Esophagus squamous epithelium (tissue), 5 donors: ENCODE measurements at regions not wholly inside any gene's neighbourhood (a gene's known extent, or its start where the extent isn't known, plus 50 kb on each side); places are given as distances from the start of the nearest gene placed in this dataset.

Experiments
- DNase-seq: peaks from one replicate; lab custom pipeline; 2025; lab: John Stamatoyannopoulos, UW
- H3K27ac ChIP-seq, 4 donors: fragments of 200-600 bp; sonication (generic); one replicate each; pipeline ENCODE4 v1.5.1; 2016 to 2019; ENCODE audit warnings: mild to moderate bottlenecking in 1 of 4
- H3K27me3 ChIP-seq, 4 donors: fragments of 200-600 bp; sonication (generic); 1 replicate in 3 of 4; 2 replicates in 1 of 4; pipeline versions ENCODE4 v1.5.1 to v1.6.0; 2017 to 2021; ENCODE audit warnings: antibody characterized with exemption in 1 of 4
- H3K36me3 ChIP-seq, 3 donors: fragments of 200-600 bp; sonication (generic); one replicate each; pipeline ENCODE4 v1.5.1; 2016 to 2019
- H3K4me1 ChIP-seq, 3 donors: fragments of 200-600 bp; sonication (generic); one replicate each; pipeline ENCODE4 v1.5.1; 2017 to 2019
- H3K4me3 ChIP-seq, 4 donors: fragments of 200-600 bp; sonication (generic); 1 replicate in 3 of 4; 2 replicates in 1 of 4; pipeline ENCODE4 v1.5.1; 2016 to 2019; ENCODE audit warnings: mild to moderate bottlenecking in 2 of 4, moderate library complexity in 1 of 4
- H3K9me3 ChIP-seq, 3 donors: fragments of 200-600 bp; sonication (generic); one replicate each; pipeline ENCODE4 v1.5.1; 2016 to 2019
- POLR2A ChIP-seq, 4 donors: fragments of 450-650 bp; IDR thresholded peaks; one replicate each; pipeline ENCODE4 v1.6.1; 2017; ENCODE audit warnings: antibody characterized with exemption in 4 of 4, mild to moderate bottlenecking in 4 of 4, moderate library complexity in 3 of 4
- WGBS, 2 donors: methylation state at CpG; one replicate each; pipeline ENCODE4 v1.1.5; 2018; 5-methylcytosine and 5-hydroxymethylcytosine counted together
- intact Hi-C: fragments of 100-400 bp; cut with DNase I; formaldehyde crosslinking; loops from one replicate; pipeline ENCODE4 v1.15.0; 2022
- TF ChIP-seq, protein P1 (sequence below), 6 experiments: fragments of 450-650 bp in 4 of 6; fragments of 200-600 bp in 2 of 6; sonication (generic) in 2 of 6; IDR thresholded peaks; one replicate each; pipeline ENCODE4 v1.5.1; 2016 to 2019; ENCODE audit warnings: antibody characterized with exemption in 6 of 6, mild to moderate bottlenecking in 4 of 6, moderate library complexity in 4 of 6
- donor health status: DM: yes; HTN: yes; CAD: no.

DNA sequence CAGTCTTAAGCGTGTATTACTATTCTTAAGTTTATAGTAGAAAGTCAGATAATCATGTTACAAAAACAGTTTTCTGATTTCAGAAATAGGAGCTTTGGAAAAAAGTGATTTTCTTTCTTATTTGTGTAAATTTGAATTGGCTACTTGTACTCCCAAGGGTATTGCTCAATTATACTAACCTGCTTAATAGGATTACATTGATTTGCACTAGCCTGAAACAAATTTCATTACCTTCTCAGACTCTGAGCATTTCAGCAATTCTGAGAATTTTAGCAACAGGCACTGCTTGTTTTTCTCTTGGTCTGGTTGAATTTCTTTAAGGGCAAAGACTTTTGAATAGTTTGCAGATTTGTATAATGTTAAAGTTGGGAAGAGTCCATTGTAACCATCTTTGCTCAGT lies 87.2 kb upstream of the NXPH2 start:
- 57 to 68% methylated on average over 1 of the region's 1 CpG for WGBS, 2 donors
- H3K27ac ChIP-seq, result no peak overlapping the region
- no peaks in the 10 kb centered on the region for H3K36me3 ChIP-seq
- intact Hi-C loops, result no loop called here
- TF ChIP-seq, protein P1, sequence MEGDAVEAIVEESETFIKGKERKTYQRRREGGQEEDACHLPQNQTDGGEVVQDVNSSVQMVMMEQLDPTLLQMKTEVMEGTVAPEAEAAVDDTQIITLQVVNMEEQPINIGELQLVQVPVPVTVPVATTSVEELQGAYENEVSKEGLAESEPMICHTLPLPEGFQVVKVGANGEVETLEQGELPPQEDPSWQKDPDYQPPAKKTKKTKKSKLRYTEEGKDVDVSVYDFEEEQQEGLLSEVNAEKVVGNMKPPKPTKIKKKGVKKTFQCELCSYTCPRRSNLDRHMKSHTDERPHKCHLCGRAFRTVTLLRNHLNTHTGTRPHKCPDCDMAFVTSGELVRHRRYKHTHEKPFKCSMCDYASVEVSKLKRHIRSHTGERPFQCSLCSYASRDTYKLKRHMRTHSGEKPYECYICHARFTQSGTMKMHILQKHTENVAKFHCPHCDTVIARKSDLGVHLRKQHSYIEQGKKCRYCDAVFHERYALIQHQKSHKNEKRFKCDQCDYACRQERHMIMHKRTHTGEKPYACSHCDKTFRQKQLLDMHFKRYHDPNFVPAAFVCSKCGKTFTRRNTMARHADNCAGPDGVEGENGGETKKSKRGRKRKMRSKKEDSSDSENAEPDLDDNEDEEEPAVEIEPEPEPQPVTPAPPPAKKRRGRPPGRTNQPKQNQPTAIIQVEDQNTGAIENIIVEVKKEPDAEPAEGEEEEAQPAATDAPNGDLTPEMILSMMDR (IDR thresholded peaks at IDR 0.05), result no peak
- no peak for TF ChIP-seq POLR2A (IDR thresholded peaks at IDR 0.05)
- H3K4me1 ChIP-seq, result no peaks in the 10 kb centered on the region
- DNase-seq, result no peak
- no peaks in the 10 kb centered on the region for H3K9me3 ChIP-seq
- no peak overlapping the region for H3K4me3 ChIP-seq
- no peaks in the 10 kb centered on the region for H3K27me3 ChIP-seq

DNA sequence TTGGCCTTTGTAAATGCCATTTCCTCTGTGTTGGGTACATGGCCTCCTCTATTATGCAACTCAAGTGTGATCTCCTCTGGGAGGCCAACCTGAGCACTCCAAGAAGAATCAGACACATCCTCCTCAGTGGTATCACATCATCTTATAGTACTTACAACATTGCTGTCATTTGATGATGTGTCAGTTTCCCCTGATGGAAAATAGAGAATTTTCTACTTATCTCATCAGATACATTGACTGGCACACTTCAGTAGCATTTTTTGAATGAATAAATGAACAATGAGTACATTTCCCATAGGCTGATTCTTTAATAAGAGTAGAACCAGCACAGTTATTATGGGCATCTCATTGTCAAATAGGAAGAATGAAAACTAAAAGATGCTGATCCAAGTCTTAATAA lies 86.6 kb upstream of the NXPH2 start:
- no peak for TF ChIP-seq POLR2A (IDR thresholded peaks at IDR 0.05)
- TF ChIP-seq, protein P1 (IDR thresholded peaks at IDR 0.05), result no peak
- no peak for DNase-seq

DNA sequence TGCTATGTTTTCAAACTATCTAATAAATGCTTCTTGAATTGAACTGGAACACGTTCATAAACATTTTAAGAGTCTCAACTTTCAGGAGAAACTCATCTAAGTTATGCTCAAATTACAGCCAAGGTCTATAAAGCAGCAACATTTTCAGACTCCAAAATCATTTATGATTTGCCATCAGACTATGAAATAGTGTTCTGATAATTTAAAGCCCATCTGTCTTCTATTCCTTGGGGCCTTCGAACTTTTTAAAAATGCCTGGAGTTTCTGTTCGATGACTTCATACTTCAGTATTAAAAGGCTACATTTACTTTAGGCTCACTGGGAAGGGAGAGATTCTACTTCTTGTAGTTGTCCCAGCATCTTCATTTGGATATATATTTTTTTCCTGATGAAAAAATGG lies 73.6 kb upstream of the NXPH2 start:
- H3K4me1 ChIP-seq, result no peaks in the 10 kb centered on the region
- intact Hi-C loops, result no loop called here
- WGBS, 2 donors, result 61 to 77% methylated on average over 3 of the region's 3 CpGs
- TF ChIP-seq, protein P1 (IDR thresholded peaks at IDR 0.05), result no peak
- no peak for TF ChIP-seq POLR2A (IDR thresholded peaks at IDR 0.05)
- H3K9me3 ChIP-seq, result no peaks in the 10 kb centered on the region
- H3K4me3 ChIP-seq, result no peak overlapping the region
- no peaks in the 10 kb centered on the region for H3K36me3 ChIP-seq
- no peak overlapping the region for H3K27ac ChIP-seq
- DNase-seq, result no peak
- no peaks in the 10 kb centered on the region for H3K27me3 ChIP-seq

More for the DNA sequence above, 86.6 kb upstream of the NXPH2 start:
- intact Hi-C loops, result no loop called here
- no peak overlapping the region for H3K4me3 ChIP-seq
- no peaks in the 10 kb centered on the region for H3K4me1 ChIP-seq
- H3K36me3 ChIP-seq, result no peaks in the 10 kb centered on the region
- H3K27ac ChIP-seq, result no peak overlapping the region
- H3K9me3 ChIP-seq, result no peaks in the 10 kb centered on the region
- H3K27me3 ChIP-seq, result no peaks in the 10 kb centered on the region

DNA sequence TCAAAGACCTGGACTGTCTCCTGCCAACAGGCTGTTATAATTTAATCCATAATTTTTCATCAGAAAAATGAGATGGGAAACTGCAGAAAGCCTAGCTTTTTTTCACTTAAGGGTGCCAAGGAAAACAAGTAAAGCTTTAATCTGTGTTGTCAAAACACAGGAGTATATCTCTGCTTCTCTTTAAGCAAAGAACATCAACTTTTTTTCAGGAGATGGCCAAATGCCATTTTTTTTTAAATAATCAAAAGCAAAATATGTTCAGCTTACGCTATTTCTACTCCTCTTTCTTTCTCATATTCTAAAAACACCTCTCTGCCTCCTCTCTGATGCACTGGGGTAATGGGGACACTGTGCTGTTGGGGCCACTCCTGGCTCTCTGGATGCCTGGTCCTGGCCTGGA lies 73.1 kb upstream of the NXPH2 start:
- 33 to 44% methylated on average over 1 of the region's 1 CpG for WGBS, 2 donors
- no peaks in the 10 kb centered on the region for H3K9me3 ChIP-seq
- H3K27ac ChIP-seq, result no peak overlapping the region
- H3K36me3 ChIP-seq, result no peaks in the 10 kb centered on the region
- no peaks in the 10 kb centered on the region for H3K27me3 ChIP-seq
- TF ChIP-seq, protein P1 (IDR thresholded peaks at IDR 0.05), result no peak
- no peak for TF ChIP-seq POLR2A (IDR thresholded peaks at IDR 0.05)
- intact Hi-C loops, result no loop called here
- H3K4me1 ChIP-seq, result no peaks in the 10 kb centered on the region
- no peak for DNase-seq
- H3K4me3 ChIP-seq, result no peak overlapping the region

DNA sequence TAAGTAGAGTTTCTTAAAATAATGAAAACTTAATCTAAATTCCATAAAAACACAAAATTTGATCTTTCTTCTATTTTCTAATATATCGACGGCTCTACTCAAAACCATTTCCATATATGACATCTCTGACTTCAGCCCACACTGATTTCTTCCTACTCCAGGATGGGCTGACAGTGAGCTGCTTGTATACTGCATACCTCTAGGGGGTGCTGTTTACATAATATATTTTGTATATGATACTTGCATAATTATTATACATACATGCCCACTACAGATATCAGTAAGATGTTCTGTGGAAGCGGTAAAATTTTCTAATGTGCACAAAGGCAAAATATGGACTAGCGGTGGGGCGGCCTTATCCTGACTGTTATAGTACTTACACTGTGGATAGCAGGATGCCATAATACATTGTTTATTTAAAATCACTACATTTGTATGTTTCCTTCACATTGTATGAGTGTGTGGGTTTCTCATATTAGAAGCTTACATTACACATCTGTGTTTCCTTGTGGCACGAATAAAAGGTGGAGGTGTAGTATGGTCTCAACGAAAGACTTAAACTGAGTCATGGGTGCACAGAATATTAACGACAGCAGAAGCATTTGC lies 66.1 kb upstream of the NXPH2 start:
- intact Hi-C loops, result no loop called here

More for the DNA sequence above, 66.1 kb upstream of the NXPH2 start:
- Histone ChIP-seq H3K36me3 (no peaks in the 10 kb centered on the region), H3K27ac (no peak overlapping the region), H3K9me3 (no peaks in the 10 kb centered on the region), H3K4me3 (no peak overlapping the region), H3K27me3 (no peaks in the 10 kb centered on the region), H3K4me1 (no peaks in the 10 kb centered on the region)
- no peak for DNase-seq
- no peak for TF ChIP-seq POLR2A (IDR thresholded peaks at IDR 0.05)
- TF ChIP-seq, protein P1 (IDR thresholded peaks at IDR 0.05), result peak in 5 of 6 experiments; percentile 33 to 50 (median 35)
- 62 to 63% methylated on average over 8 of the region's 8 CpGs for WGBS, 2 donors
